HG03135 (cell line): ENCODE measurements at regions not wholly inside any gene's neighbourhood (a gene's known extent, or its start where the extent isn't known, plus 50 kb on each side); places are given as distances from the start of the nearest gene placed in this dataset.

Experiments used
- ATAC-seq: cut with Tn5 transposase; IDR thresholded peaks from one replicate; pipeline ENCODE4 v1.9.1; 2021; ENCODE audit warnings: mild to moderate bottlenecking, moderate library complexity; ENCODE audit not compliant: unreplicated experiment

DNA sequence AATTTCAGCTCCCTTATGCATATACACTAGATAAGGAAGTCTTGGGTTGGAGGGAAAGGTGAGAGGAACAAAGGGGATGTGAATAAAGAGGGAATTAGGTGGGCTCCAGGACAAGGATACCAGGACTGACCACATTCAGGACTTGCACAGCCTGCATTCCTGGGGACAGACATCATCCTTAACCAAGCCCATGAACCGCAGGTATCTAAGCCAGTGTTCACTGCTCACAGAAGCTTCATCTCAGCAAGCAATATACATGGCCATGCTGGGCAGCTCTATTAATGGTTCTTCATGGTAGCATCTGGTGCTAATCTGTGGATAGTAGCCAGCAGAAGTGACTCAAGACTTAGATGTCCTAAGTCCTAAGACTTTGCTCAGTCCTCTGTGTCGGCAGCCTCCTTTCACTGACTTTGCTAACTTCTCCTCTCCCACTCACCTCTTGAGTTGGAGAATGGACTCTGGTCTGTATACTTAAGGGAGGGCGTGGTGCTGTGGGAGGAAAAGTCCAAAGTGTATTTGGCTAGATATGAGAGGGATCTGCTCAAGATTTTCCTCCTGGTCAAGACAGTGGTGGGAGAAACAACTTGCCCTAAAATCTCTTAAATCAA, 136.1 kb downstream of the ASCL1 start:
- no peak for ATAC-seq

DNA sequence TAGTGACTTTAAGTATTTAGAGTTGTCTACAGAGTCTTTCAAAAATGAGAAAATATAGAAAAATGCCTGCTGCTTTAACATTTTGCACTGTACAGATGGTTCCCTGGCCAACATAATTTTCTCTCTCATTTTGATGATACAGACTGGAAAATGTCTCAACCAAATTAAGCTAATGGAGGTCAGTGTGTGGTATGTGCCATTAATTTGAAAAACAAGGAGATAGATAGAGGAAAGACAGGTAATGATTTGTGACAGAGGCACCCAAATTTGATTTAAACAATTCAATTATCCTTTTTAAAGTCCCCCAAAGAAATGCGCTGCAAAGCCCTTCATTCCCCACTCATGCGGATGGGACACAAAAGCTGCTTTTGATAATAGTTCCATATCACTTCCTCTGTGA, 140.0 kb downstream of the ASCL1 start:
- no peak for ATAC-seq

DNA sequence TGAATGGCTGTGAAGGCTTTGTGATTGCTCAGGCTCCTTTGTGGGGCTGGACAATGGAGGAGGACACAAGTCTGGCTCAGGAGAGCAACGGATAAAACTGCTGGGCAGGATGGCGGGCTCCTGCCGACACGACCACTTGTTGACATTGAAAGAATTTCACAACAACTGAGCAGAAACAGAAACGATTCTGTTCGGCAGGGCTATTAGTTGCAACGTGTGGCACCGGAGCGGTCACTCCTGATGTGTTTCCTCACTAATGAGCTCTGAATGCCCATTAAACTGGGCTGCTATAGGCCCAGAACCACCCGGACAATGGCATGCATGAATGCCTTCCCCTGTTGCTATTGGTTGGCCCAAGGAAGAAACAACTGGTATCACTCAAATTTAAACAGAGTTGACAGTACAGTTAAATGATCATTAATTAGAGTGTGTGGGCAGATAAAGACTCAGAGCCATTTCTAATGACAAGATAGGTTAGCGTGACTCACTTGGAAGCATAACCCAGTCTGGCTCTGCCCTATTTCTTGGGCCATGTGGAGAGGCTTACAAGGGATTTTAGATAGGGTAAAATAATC, 142.9 kb downstream of the ASCL1 start:
- ATAC-seq, result no peak

DNA sequence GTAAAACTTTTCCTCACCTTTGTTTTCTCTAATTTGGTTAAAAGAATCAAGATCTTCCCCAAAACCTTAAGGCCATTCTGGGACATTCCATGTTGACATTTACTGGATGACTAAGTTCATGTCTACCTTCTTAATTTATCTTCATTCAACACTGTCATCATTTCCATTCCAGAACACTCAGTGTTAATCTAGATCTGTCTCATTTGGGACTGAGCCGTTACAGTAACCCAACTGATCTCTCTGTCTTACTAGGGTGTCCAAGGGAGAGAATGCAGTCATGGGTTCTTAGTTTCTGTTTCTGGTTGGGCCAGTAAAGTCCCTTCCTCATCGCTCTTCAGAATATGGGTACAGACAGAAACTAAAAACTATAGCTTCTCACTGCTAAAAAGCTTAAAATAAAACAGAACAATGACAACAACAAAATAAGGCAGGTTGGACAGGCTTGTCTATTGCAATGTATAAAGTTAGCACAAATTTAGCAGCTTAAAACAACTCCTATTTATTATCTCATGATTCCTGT, 144.8 kb downstream of the ASCL1 start:
- peak; percentile 71 for ATAC-seq

DNA sequence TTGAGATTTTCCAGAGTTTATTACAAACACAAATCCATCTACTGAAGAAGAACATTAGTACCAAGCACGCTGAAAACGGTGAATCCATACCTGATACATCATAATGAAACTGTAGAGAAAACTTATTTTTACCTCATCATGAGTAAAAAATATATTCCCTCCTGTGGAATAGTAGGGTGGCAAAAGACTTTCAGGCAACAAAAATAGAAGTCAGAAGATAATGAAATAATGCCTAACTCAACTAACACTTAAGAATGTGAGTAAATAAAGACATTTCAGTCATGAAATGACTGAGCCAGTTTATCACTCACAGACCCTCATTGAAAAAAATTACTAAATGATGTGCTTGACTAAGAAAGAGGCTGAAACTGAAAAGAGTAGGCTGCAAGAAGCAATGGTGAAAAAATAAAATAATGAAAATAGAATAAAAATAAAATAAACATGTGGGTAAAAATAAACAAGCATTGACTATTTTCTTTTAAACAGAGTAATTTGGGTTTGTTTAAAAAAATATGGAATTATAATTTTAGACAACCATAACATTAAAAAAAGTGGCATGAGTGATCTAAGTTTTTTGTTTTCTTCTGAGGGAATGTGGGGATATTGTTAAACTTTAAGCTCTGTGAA, 148.6 kb downstream of the ASCL1 start:
- ATAC-seq, result peak; percentile 56

DNA sequence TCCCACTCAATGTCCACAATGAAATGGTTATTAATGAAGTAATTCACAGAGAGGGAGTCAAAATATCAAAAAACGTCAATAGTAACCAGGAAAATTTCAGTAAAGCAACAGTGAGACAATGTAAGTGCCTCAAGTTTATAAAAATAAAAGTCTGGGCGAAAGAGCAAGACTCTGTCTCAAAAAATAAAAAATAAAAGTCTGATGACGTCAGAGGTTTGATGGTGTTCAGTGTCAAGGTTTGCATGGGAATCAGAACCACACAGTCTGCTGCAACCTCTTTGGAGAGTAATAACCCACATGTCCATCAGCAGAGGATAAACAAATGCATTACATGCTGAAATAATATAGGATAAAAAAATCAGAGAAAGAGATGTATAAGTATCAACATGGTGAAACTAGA, 152.4 kb downstream of the ASCL1 start:
- ATAC-seq, result no peak

DNA sequence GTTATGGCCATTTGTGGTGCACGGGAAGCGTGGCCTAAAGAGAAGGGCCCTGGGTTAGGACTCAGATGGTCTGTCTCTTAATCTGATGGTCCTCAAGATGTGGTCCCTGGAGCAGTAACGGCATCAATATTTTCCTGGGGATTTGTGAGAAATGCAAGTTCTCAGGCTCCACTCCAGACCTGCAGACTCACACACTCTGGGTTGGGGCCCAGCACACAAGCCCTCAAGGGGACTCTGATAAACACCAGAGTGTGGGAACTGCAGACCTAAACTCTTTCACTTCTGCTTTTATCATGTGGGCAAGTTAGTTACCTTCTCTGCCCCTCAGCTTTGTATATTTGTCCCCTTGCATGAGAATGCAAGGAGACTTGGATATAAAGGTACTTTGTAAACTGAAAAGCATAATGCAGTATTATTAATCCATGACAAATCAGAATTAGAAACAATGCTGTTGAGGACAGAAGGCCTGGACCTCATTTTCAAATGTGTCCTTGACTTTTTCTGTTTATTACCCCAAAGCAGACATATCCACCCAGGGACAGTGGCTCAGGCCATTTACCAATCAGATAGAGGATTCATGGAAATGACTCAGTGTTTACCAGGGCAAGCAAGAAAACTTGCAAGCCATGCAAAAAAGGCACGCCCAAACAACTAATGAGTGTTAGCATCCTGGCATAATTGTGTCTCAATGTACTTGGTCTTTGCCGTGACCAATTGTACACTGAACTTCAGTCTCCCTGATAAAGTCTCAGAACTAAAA, 157.0 kb downstream of the ASCL1 start:
- peak; percentile 96 for ATAC-seq

DNA sequence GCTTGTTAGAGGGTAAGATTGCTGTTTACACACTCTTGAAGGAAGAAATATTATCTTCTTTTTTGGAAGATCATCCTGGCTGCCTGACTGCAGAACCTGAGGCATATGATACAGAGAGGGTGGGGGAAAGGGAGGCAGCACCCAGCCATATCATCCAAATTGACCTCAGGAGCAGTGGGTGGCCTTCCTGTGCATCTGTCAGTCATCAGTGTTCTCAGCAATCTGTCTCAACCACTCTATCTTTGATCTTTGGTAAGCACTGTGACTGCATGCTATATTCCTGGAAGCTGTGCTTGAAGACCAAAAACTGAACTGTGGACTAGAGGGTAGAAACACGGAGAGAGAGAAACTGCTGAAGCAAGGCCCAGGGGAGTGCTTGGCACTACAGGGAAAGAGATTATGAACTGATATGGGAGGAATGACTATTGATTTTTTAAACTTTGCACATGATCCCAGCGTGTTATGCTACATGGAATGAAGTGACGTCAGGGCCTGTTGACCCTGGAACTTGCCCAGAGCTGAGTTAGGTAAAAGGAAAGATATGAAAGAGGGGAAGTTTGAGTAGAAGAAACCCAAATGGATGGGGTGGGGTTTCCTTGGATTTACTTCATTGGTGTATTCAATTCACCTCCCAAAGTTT, 171.5 kb downstream of the ASCL1 start:
- ATAC-seq, result no peak

DNA sequence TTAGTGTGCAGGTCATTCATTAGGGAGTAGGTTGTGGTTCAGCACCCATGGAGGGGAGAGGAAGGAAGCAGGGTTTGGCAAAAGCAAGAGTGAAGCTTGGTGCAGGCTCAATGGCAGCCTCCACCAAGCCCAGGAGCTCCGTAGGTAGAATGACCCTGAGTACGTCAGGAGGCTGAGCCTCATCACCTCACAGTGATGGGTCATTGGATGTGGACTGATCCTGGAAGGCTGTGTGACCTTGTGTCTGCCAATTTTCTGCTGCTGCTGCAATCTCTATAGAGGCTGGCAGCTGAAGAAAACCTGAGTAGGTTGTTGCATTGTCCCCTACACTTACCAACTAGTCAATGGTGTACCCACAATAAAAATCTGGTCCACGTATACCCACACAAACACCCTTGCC, 173.1 kb downstream of the ASCL1 start:
- ATAC-seq, result no peak

DNA sequence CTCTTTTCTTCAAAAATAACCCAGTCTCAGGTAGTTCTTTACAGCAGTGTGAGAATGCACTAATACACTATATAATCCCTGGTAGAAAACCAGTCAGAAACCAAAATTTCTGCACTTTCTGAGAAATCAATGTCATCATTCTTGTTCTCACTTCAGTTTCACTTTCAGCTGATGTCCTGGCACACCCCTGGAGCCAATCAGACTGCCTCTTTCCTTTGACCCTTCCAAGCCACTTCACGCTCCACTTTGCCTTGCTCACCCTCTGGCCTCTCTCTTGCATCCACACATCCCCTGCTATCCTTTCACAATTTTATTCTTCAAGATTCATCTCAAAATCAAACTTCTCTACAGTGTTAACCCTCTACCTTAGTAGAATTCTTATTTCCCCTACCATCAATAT, 181.1 kb downstream of the ASCL1 start:
- ATAC-seq, result no peak

DNA sequence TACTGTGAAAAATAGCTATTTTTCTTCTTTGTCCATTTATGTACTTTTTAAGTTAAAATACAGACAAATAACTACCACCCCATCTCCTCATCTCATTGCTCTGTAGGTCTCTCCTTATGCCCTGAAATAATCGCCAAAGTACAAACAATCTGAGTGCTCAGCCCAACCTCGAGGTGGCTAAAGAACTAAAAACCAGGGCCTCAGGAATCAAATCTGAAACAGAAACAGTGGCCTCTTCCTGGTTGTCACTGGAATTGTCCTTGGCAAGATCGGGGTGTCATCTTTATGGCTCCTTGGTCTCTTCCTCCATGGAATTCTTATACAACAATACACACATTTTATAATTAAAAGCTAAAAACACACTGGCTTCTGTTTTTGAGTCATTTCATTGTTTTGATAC, 182.4 kb downstream of the ASCL1 start:
- ATAC-seq, result no peak

DNA sequence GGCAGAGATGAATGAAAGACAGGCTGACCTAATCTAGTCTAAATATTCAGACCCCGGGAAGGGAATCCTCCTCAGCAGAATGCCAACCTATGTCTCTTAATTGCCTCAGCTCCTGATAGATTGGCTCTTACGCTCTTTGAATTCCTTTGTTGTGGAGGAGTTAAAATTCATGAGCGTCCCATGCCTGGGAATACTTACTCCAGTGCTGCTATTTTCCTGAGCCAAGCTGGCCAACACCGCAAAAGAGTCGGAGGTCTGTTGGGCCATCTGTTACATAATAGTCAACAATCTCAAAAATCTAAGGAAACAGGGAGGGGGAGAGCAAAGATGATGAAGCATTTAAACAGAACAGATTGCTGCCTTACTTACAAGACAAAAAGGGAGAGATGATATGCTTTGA, 182.8 kb downstream of the ASCL1 start:
- ATAC-seq, result no peak

DNA sequence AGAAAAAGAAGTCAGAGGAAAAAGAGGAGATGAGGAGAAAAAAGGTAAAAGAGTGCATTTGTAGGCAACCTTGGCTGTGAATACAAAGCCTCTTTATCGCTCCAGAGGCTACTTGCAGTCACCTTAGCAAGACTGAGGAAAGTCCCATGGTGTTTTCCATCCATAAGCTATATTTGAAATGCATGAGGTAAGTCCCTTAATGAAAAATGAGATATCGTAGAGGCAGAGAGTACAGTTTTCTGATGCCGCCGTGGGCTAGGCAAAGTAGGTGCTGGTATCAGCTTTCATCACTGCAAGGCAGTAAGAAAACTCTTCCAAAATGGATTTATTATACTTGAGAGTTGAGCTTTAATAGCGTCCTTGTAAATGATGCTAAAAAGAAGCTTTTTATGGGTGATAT, 186.8 kb downstream of the ASCL1 start:
- no peak for ATAC-seq

DNA sequence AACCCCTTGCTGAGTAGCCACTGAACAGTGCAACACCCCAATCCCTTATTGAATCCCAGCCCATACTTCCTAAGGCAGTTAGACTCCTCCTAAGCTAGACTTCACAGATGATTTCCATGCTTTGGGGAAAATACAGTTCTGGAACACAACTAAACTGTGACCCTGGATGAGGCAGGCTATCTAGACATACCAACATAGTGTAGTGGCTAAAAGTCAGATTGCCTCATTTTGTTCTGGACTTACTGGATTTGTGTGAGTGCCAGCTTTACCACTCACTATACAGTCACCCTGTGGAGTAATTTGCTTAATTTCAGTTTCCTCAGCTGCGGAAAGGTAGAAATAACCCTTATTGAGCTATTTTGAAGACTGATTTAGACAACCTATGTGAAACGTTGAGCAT, 203.1 kb downstream of the ASCL1 start:
- no peak for ATAC-seq

DNA sequence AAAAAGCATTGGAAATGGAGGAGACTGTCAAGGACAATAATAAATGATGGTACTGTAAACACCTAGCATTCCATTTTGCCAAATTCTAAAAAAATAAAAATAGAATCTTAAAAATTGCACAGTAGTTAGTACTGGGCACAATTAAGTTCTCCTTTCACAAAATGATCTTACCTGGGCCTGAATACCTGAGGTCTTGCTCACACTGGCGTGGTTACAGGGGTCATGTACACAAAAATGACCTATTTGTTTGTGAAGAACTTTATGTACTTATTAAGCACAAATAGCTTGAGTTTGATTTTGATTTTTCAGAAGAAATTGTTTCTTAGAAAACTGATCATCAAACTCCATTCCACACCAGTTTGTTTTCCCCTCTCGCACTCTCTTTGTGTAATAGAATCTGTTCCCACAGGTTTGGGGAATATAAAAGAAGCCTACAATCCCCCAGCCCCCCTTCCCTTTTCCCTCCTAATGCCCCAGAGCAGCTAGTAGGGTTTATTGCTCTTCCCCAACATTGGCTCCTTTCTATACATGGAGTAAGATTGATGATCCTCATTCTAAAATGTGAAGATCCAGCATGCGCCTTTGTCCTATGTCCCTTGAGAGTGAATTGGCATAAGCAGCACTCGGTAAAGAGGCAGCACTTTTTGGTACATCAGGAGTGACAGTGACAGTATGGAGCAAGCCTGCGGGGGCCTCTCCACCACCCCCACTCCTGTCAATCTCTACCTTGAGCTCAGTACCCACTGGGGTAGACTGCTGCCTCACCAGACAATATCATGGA, 204.3 kb downstream of the ASCL1 start:
- ATAC-seq, result no peak

DNA sequence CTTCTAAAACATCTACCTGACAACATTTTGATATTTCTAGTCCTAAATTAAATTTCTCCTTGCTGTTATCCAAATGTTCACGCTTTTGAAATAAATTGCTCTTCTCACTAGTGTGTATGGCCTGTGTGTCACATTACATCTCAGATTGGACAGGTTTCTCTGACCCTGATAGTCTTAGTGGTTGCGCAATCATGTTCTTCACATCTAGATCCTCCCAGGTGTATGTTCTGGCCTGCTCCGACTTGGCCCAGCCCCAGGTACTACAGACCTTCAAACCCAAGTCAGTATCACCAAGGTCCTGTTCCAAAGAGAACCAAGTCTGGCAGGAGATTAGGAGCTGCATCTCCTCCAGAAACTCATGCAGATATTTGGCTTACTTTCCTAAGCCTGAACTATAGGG, 209.5 kb downstream of the ASCL1 start:
- no peak for ATAC-seq

DNA sequence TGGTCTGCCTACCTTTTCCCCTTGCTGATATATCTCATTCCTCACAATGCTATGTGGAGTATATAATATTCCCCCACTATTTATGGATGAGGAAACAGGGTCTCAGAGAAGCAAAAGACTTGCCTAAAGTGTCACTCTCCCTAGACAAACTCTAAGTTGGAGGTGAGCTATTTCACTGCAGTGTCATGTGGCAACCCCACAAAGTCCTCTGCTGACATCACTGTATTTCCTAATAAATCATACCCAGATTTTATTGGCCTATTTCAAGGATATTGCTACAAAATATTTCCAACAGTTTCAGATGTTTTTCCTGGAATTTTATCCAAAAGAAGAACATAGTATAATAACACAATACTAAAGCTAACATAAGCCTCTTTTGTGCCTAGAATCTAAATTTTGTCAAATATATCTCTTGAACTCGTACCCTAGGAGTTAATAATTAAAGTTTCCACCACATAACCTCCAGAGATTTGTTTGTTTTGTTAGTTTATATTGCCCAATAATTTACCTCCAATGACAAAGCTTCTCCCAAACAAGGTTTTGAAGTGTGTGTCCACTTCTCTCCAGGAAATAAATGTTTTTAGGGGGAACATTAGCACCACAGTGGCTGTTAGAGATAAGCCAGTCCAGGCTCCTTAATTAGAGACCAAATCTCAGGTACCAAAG, 215.1 kb downstream of the ASCL1 start:
- ATAC-seq, result no peak

DNA sequence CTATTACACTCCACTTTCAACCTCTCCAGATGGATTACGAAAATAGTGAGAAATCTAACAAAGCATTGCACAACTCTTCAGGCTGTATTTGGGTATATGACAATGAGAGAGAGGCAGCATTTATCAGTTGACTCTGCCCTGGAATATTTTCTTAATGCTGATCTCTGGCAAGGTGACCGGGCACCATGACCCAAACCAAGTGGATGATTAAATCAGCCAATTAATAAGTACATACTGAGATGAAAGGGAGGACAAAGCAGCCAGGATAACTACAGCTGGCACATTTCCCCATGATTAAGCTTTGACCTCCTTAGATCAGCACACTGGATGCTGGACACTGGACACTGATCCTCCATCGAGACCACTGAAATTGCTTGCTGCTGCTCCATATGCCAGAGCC, 218.2 kb downstream of the ASCL1 start:
- no peak for ATAC-seq

DNA sequence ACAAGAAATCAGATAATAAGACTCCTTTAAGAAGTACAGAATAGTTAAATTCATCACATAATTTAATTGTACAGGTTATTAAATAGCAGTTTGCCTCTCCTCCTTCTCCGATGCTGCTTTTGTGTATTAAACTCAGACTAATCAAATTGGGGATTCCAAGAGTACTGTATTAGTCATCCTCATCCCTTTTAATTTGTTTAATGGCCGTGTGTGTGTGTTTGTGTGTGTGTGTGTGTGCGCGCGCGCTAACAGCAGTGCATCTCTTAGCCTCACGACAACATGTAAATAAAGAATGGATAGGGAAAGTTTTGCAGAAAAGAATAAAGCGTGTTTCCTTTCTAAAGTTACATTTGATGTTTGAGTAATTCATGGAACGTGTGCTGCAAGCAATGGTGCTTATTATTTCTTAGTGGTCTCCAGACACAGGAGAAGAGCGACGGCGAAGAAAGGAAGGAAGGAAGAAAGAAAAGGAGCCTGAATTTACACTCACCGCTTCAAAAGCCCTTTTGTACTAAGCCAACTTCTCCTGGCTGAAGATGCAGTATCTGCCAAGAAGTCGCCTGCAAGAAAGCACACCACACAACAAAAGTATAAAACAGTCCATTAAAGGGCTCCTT, 220.3 kb downstream of the ASCL1 start:
- no peak for ATAC-seq
